A673 (cell line): ENCODE measurements at regions not wholly inside any gene's neighbourhood (a gene's known extent, or its start where the extent isn't known, plus 50 kb on each side); places are given as distances from the start of the nearest gene placed in this dataset.

Source experiments
- EZH2 ChIP-seq: fragments of 200-600 bp; sonication (generic); IDR thresholded peaks from 2 replicates; pipeline ENCODE4 v1.6.1; 2017; ENCODE audit warnings: borderline replicate concordance, low read depth, mild to moderate bottlenecking, mixed read lengths, antibody characterized with exemption, low read length; ENCODE audit not compliant: poor library complexity, severe bottlenecking
- TF ChIP-seq, protein P1 (sequence below): fragments of 300-800, 200-600 bp; sonication (generic); conservative IDR thresholded peaks from 2 replicates; pipeline ENCODE4 v1.5.1; 2017; ENCODE audit warnings: low read depth, mild to moderate bottlenecking, antibody characterized with exemption, low read length, moderate library complexity, mixed read lengths

DNA sequence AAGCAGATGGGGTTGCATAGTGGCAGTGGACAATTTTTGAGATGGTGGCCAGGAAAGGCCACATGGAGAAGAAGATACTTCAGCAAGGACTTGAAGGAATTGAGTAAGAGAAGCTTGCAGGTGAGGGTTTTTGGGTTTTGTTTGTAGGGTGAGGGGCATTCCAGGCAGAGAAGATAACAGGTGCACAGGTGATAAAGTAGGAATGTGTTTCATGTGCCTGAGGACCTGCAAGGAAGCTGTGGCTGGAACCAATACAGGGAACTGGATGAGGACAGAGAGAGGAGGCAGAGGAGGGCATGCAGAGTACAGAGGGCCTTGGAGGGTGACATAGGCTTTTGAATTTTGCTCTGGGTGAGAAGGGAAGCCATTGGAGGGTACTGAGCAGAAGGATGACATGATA, 314.5 kb downstream of the KLF12 start:
- TF ChIP-seq, protein P1, sequence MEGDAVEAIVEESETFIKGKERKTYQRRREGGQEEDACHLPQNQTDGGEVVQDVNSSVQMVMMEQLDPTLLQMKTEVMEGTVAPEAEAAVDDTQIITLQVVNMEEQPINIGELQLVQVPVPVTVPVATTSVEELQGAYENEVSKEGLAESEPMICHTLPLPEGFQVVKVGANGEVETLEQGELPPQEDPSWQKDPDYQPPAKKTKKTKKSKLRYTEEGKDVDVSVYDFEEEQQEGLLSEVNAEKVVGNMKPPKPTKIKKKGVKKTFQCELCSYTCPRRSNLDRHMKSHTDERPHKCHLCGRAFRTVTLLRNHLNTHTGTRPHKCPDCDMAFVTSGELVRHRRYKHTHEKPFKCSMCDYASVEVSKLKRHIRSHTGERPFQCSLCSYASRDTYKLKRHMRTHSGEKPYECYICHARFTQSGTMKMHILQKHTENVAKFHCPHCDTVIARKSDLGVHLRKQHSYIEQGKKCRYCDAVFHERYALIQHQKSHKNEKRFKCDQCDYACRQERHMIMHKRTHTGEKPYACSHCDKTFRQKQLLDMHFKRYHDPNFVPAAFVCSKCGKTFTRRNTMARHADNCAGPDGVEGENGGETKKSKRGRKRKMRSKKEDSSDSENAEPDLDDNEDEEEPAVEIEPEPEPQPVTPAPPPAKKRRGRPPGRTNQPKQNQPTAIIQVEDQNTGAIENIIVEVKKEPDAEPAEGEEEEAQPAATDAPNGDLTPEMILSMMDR = no peak
- no peak for TF ChIP-seq EZH2
